ENCODE measurements at regions not wholly inside any gene's neighbourhood (a gene's known extent, or its start where the extent isn't known, plus 50 kb on each side); places are given as distances from the start of the nearest gene placed in this dataset.

DNA sequence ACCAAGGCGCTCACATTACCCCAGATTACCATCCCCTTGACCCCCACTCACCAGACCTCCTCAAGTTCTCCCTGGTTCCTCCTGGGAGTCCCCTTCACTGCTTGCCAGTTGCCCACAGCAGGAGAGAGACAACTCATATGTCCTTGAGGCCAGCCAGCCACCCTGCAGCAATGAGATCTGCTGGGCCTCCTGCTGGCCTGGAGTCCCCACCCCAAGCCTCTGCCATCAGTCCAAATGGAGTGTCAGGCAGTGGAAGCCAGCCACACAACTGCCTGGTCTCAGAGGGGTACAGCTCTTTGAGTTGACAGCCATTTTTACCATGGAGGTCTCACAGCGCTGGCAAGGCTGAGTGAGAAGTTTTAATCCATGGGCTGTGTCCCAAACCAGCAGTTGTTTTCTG, 53.0 kb upstream of the EXOC4 start:
- intact Hi-C loops (cut with DNase I) = no loop called here
- 88 to 95% (median 88%) methylated on average over 2 of the region's 2 CpGs for WGBS, 3 donors
- ATAC-seq (no peak), DNase-seq (no peak)
- Histone ChIP-seq H3K4me3 (no peak overlapping the region), H3K27ac (no peak overlapping the region), H3K36me3 (ENCODE audit: insufficient read depth in 1 of 2, low read depth in 1 of 2) (no peaks in the 10 kb centered on the region), H3K27me3 (ENCODE audit: insufficient read depth in 3 of 3, low read length in 2 of 3) (no peaks in the 10 kb centered on the region), H3K9me3 (no peaks in the 10 kb centered on the region), H3K4me1 (no peaks in the 10 kb centered on the region)
- TF ChIP-seq, protein P1, sequence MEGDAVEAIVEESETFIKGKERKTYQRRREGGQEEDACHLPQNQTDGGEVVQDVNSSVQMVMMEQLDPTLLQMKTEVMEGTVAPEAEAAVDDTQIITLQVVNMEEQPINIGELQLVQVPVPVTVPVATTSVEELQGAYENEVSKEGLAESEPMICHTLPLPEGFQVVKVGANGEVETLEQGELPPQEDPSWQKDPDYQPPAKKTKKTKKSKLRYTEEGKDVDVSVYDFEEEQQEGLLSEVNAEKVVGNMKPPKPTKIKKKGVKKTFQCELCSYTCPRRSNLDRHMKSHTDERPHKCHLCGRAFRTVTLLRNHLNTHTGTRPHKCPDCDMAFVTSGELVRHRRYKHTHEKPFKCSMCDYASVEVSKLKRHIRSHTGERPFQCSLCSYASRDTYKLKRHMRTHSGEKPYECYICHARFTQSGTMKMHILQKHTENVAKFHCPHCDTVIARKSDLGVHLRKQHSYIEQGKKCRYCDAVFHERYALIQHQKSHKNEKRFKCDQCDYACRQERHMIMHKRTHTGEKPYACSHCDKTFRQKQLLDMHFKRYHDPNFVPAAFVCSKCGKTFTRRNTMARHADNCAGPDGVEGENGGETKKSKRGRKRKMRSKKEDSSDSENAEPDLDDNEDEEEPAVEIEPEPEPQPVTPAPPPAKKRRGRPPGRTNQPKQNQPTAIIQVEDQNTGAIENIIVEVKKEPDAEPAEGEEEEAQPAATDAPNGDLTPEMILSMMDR (IDR thresholded peaks at IDR 0.05) = no peak

GRCh38 chr7:133201470-133201869, 51.4 kb upstream of the EXOC4 start:
- no peaks in the 10 kb centered on the region for H3K4me1 ChIP-seq
- no peaks in the 10 kb centered on the region for H3K27me3 ChIP-seq (ENCODE audit: insufficient read depth in 3 of 3, low read length in 2 of 3)
- intact Hi-C loops (cut with DNase I) = no loop called here
- no peak for DNase-seq
- TF ChIP-seq, protein P1 (IDR thresholded peaks at IDR 0.05) = no peak
- WGBS, 3 donors = 86 to 100% (median 87%) methylated on average over 1 of the region's 1 CpG
- no peaks in the 10 kb centered on the region for H3K36me3 ChIP-seq (ENCODE audit: insufficient read depth in 1 of 2, low read depth in 1 of 2)
- no peak overlapping the region for H3K4me3 ChIP-seq
- ATAC-seq = no peak
- H3K27ac ChIP-seq = no peak overlapping the region
- no peaks in the 10 kb centered on the region for H3K9me3 ChIP-seq

DNA sequence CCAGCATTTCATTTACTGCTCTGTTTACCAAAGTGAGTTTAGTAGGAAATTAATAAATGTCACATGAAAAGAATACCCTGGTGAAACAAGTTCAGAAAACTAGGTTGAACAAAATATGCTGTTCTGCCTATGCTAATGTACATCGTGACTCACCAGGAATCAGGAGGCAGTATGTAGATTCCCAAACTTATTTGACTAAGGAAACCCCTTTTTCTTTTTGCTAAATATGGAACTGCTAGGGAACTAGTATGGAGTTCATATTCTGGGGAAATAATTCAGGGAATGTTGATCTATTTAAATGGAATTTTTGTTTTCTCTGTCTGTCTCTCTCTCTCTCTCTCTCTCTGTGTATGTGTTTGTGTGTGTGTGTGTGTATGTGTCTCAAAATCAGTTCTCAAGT, 49.9 kb upstream of the EXOC4 start:
- TF ChIP-seq, protein P1 (IDR thresholded peaks at IDR 0.05) = no peak
- intact Hi-C loops (cut with DNase I) = no loop called here
- ATAC-seq (no peak), DNase-seq (no peak)
- H3K27me3 ChIP-seq (ENCODE audit: insufficient read depth in 3 of 3, low read length in 2 of 3) = no peaks in the 10 kb centered on the region
- H3K9me3 ChIP-seq = no peaks in the 10 kb centered on the region
- no peak overlapping the region for H3K4me3 ChIP-seq
- H3K4me1 ChIP-seq = no peaks in the 10 kb centered on the region
- no peaks in the 10 kb centered on the region for H3K36me3 ChIP-seq (ENCODE audit: insufficient read depth in 1 of 2, low read depth in 1 of 2)
- 81 to 100% (median 95%) methylated on average over 1 of the region's 1 CpG for WGBS, 3 donors
- no peak overlapping the region for H3K27ac ChIP-seq

All from psoas muscle (tissue), 7 donors.